Lung (tissue), 11 donors: ENCODE measurements at regions not wholly inside any gene's neighbourhood (a gene's known extent, or its start where the extent isn't known, plus 50 kb on each side); places are given as distances from the start of the nearest gene placed in this dataset.

Experiments used
- ATAC-seq: fragments of 200-7000 bp; cut with Tn5 transposase; one replicate; pipeline ENCODE4 v1.9.1; 2020; ENCODE audit warnings: moderate number of reproducible peaks; ENCODE audit not compliant: insufficient read depth, low FRiP score
- DNase-seq, 3 donors: peaks; one replicate each; pipeline ENCODE4 v3.0.0-alpha.2; 2013 to 2017
- H3K27ac ChIP-seq, 2 donors: one replicate each; pipeline ENCODE4 v1.5.1; 2013; ENCODE audit warnings: mild to moderate bottlenecking in 2 of 2, moderate library complexity in 2 of 2, control low read depth in 1 of 2, inconsistent platforms in 1 of 2, low read depth in 1 of 2, low read length in 1 of 2
- H3K27me3 ChIP-seq, 3 donors: one replicate each; pipeline ENCODE4 v1.5.1; 2013; ENCODE audit warnings: low read length in 2 of 3; ENCODE audit not compliant: control insufficient read depth in 3 of 3, insufficient read depth in 3 of 3
- H3K36me3 ChIP-seq, 4 donors: one replicate each; pipeline ENCODE4 v1.5.1; 2013; ENCODE audit warnings: low read length in 4 of 4, mild to moderate bottlenecking in 1 of 4, moderate library complexity in 1 of 4; ENCODE audit not compliant: control insufficient read depth in 4 of 4, insufficient read depth in 4 of 4
- H3K4me1 ChIP-seq, 5 donors: one replicate each; pipeline ENCODE4 v1.5.1; 2013; ENCODE audit warnings: low read length in 5 of 5, mild to moderate bottlenecking in 2 of 5, moderate library complexity in 1 of 5; ENCODE audit not compliant: control insufficient read depth in 5 of 5, insufficient read depth in 5 of 5
- H3K4me3 ChIP-seq: one replicate; pipeline ENCODE4 v1.5.1; 2013; ENCODE audit warnings: mild to moderate bottlenecking, control low read depth, moderate library complexity
- H3K9ac ChIP-seq, 2 donors: one replicate each; pipeline ENCODE4 v1.5.1; 2013; ENCODE audit warnings: low read length in 2 of 2, control low read depth in 1 of 2; ENCODE audit not compliant: insufficient read depth in 1 of 2
- H3K9me3 ChIP-seq, 4 donors: one replicate each; pipeline ENCODE4 v1.5.1; 2013; ENCODE audit warnings: low read length in 3 of 4, mild to moderate bottlenecking in 1 of 4, moderate library complexity in 1 of 4; ENCODE audit not compliant: control insufficient read depth in 4 of 4, insufficient read depth in 3 of 4
- CTCF ChIP-seq: IDR thresholded peaks from 2 replicates; pipeline ENCODE4 v1.5.1; 2012; ENCODE audit warnings: mild to moderate bottlenecking; ENCODE audit errors: control extremely low read depth, extremely low read depth
- WGBS, 2 donors: extraction: QIAGEN DNeasy Blood & Tissue Kit; methylation state at CpG; one replicate each; pipeline ENCODE4 v1.1.7; 2013; 5-methylcytosine and 5-hydroxymethylcytosine counted together
- donor health status: control.
- donor health status: control.
- donor health status: Bipolar disorder and iron deficiency.
- donor health status: healthy.
- donor health status: DM: yes; HTN: yes; CAD: no.

- Histone ChIP-seq H3K36me3 (no peaks in the 10 kb centered on the region), H3K27ac (no peak overlapping the region), H3K9ac (no peak overlapping the region), H3K27me3 (no peaks in the 10 kb centered on the region), H3K9me3 (no peaks in the 10 kb centered on the region), H3K4me1 (peaks cover 0 to 12% (median 2%) of the 10 kb centered on the region in 5 donors), H3K4me3 (no peak overlapping the region)
- no peak for DNase-seq
- 15 to 42% methylated on average over 1 of the region's 1 CpG for WGBS, 2 donors
- no peak for TF ChIP-seq CTCF
- no peak for ATAC-seq
Observed at GRCh38 chr5:111930449-111930848, 173.5 kb upstream of the NREP start.

DNA sequence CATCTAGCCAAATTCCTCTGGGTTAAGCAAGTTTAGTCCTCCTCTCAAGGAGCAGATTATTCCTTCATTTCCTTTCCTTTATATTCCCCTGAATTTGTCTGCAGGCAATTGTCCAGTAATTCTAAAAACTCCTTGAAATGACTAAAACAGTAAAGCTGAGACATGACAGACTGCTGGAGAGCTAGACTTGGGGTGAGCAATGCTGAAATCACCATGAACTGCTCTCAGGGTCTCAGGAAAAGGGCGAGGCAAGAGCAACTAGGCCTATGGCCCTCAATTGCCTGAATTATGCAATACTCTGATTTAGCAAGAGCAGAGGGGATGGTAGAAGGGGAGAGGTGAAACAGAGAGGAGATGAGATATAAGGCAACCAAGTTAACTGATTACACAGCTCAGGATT lies 172.9 kb upstream of the NREP start:
- no peak overlapping the region for H3K27ac ChIP-seq
- TF ChIP-seq CTCF, result no peak
- H3K36me3 ChIP-seq, result no peaks in the 10 kb centered on the region
- DNase-seq (peak in 1 of 3 donors; percentile 59), ATAC-seq (peak; percentile 62)
- WGBS, 2 donors, result 22 to 48% methylated on average over 1 of the region's 1 CpG
- H3K9ac ChIP-seq, result no peak overlapping the region
- H3K4me1 ChIP-seq, result peaks cover 0 to 12% (median 2%) of the 10 kb centered on the region in 5 donors
- H3K4me3 ChIP-seq, result no peak overlapping the region
- H3K27me3 ChIP-seq, result no peaks in the 10 kb centered on the region
- no peaks in the 10 kb centered on the region for H3K9me3 ChIP-seq

GRCh38 chr5:111929261-111929660 lies 172.3 kb upstream of the NREP start:
- Histone ChIP-seq H3K27me3 (no peaks in the 10 kb centered on the region), H3K9me3 (no peaks in the 10 kb centered on the region), H3K4me3 (no peak overlapping the region), H3K27ac (no peak overlapping the region), H3K9ac (no peak overlapping the region), H3K4me1 (peaks cover 0 to 12% (median 2%) of the 10 kb centered on the region in 5 donors), H3K36me3 (no peaks in the 10 kb centered on the region)
- TF ChIP-seq CTCF, result no peak
- DNase-seq (no peak), ATAC-seq (no peak)

- ATAC-seq (no peak), DNase-seq (no peak)
- H3K4me1 ChIP-seq, result peaks cover 0 to 10% (median 2%) of the 10 kb centered on the region in 5 donors
- H3K36me3 ChIP-seq, result no peaks in the 10 kb centered on the region
- H3K9me3 ChIP-seq, result no peaks in the 10 kb centered on the region
- no peak overlapping the region for H3K4me3 ChIP-seq
- no peak for TF ChIP-seq CTCF
- H3K27me3 ChIP-seq, result no peaks in the 10 kb centered on the region
- no peak overlapping the region for H3K27ac ChIP-seq
- no peak overlapping the region for H3K9ac ChIP-seq
Observed at GRCh38 chr5:111928511-111928910, 171.5 kb upstream of the NREP start.
